ENCODE measurements at regions not wholly inside any gene's neighbourhood (a gene's known extent, or its start where the extent isn't known, plus 50 kb on each side); places are given as distances from the start of the nearest gene placed in this dataset.

DNA sequence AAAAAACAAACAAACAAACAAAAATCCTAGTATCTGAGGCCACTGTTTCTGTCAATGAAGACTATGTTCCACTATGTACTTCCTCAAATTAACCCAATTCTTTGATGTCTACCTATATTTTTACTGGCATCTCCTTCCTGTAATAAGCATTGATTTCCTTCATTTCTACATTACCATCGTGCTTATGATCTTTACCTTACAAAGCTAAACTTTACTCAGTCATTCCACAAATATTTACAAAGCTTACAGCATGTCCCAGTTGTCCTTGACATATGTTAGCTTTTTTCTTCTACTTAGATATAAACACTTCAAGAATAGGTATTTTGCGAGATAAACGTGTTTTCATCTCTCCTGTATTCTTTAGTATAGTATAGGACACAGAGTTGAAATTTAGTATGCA, 1090.9 kb downstream of the PCDH9 start:
- TF ChIP-seq, protein P1, sequence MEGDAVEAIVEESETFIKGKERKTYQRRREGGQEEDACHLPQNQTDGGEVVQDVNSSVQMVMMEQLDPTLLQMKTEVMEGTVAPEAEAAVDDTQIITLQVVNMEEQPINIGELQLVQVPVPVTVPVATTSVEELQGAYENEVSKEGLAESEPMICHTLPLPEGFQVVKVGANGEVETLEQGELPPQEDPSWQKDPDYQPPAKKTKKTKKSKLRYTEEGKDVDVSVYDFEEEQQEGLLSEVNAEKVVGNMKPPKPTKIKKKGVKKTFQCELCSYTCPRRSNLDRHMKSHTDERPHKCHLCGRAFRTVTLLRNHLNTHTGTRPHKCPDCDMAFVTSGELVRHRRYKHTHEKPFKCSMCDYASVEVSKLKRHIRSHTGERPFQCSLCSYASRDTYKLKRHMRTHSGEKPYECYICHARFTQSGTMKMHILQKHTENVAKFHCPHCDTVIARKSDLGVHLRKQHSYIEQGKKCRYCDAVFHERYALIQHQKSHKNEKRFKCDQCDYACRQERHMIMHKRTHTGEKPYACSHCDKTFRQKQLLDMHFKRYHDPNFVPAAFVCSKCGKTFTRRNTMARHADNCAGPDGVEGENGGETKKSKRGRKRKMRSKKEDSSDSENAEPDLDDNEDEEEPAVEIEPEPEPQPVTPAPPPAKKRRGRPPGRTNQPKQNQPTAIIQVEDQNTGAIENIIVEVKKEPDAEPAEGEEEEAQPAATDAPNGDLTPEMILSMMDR (IDR thresholded peaks at IDR 0.05) = no peak
- no peak for TF ChIP-seq EP300 (IDR thresholded peaks at IDR 0.05)

Measured in esophagus muscularis mucosa (tissue), 3 donors.